GM18870 (cell line): ENCODE measurements at regions not wholly inside any gene's neighbourhood (a gene's known extent, or its start where the extent isn't known, plus 50 kb on each side); places are given as distances from the start of the nearest gene placed in this dataset.

Source experiments
- ATAC-seq: cut with Tn5 transposase; IDR thresholded peaks from one replicate; pipeline ENCODE4 v1.9.1; 2021; ENCODE audit warnings: moderate library complexity; ENCODE audit not compliant: unreplicated experiment

DNA sequence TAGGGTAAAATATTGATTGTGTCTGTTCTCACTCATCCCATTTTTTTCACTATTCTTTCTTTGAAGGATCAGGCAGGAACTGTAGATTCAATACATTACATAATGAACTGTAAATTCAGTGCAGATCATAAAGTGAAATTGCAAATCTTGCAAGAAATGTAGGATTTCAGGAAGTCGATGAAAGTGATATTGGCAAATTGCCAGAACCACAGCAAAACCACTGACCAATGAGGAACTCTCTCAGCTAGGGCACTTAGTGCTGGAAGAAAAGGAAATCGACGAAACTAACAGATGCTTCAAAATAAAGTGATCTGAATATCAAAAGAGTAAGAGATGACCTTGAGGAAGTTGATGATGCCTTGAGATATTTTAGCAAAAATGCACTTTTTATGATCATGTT is 157.6 kb downstream of the AACS start:
- ATAC-seq = no peak

DNA sequence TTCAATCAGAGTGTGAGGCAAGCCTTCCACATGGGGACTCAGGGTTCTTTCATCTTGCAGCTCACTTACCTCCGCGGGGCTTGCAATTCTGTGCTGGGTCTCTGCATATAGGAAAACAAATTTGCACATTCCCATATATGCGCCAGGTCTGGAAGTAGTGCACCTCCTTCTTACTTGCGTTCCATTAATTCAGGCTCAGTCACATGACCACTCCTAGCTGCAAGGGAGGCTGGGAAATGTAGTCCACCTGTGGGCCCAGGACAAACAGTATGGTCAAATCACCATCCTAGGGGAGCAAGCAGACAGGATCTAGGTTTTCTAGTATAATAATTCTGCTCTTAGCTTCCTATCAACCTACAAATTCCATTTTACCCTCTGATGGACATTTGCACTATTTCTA is 160.4 kb downstream of the AACS start:
- ATAC-seq = no peak

- no peak for ATAC-seq
These were observed 163.5 kb downstream of the AACS start for GRCh38 chr12:125228519-125229260.

- ATAC-seq = no peak
These were observed 164.8 kb downstream of the AACS start for GRCh38 chr12:125229878-125230530.

- no peak for ATAC-seq
These were observed 168.1 kb downstream of the AACS start for GRCh38 chr12:125233319-125233718.

DNA sequence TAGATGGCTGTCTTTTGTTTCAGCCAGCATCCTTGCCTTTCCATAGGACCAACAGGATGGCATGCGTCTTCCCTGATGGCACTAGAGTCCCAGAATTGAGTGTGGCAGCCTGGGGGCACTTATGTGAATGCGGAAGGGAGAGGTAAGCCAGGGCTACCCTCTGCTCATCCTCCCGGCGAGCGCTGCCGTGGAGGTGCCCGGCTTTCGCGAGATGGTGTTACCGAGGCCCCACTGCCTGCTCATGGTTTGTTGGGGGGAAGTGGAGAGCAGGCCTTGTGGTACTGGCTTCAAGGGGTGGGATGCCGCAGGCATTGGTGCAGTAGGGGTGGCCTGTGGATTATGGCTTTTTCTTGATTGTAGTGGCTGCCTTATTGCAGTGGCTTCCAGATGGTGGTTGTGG is 174.3 kb downstream of the AACS start:
- no peak for ATAC-seq

- ATAC-seq = no peak
These were observed 175.5 kb downstream of the AACS start for GRCh38 chr12:125240717-125241116.

GRCh38 chr12:125243811-125244210 is 178.6 kb downstream of the AACS start:
- no peak for ATAC-seq

DNA sequence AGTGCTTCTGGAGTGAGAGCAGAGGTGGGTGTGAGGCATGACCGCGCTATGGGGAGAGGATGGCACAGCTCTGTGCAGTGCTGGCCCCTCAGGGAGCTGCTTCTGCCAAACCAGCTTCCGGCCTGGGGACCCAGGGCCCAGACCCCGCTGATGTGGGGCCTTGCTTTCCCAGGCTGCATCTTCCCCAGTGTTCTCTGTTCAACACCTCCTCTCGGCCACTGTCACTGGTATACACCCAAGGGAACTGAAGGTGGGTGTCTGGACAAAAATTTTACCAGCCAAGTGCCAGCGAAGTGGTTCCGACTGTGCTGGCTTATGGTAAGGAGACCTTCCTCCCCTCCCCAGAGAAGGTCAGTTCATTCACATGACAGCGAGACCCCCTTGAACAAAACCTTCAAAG is 179.1 kb downstream of the AACS start:
- ATAC-seq = no peak

DNA sequence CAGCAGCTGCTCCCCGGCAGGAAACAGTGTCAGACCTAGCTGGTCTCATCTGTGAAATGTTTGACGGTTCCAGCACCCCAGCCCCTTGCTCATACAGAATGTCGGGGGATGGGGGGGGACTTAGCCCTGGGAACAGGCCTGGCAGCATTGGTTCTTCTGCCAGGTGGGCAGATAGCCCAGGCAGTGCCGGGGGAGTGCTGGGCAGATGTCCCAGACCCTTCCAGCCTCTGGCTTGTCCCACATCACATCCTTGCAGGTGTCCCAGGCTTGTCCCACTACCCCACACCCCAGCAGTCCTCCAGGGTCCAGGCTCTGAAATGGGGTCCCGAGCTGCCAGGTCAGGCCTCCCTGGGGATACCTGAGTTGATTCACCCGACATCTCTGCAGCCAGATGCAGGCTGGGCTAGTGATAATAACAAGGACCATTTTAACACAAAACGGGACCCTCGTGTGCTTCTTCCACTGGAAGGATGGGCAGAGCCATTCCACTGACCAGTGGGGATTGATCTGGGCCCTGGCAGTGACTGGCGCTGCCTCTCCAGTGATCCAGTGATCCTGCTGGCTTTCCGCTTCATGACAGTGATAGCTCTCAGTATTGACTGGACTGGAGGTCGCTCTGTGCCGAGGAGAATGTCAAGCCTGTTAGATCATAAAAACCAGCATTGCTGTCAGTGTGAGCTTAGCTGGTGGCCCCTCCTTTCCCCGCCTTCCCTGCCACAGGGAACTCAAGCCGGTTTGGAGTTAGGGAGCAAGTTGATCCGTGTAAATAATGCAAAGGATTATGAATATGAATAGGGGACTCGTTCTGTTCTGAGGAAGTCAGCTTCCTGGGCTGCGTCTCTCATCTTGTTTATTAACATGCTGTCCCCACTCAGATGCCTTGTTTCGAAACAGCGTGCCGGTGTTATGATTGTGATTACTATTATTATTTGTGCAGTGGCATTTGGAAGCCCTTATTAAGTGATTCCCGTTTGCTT is 180.6 kb downstream of the AACS start:
- no peak for ATAC-seq

- ATAC-seq = no peak
These were observed 182.2 kb downstream of the AACS start for GRCh38 chr12:125247477-125247876.

GRCh38 chr12:125249066-125249824 is 184.0 kb downstream of the AACS start:
- no peak for ATAC-seq

DNA sequence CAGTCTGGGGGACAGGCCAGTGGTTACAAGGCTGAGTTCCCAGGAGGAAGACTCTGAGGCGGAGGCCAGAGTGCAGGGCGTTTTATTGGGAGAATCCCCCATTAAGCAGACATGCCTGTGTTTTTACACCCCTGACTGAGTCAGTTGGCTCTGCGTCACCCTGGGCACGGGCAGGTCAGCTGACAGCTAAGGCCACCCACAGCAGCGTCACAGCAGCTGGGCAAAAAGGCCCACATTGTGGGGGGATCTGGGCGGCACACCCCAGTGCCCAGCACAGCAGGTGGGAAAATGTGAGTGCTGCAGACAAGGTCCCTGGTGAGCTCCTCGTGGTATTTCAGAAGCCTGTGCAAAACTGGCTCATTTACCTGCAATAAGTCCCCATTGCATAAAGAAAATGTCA is 184.7 kb downstream of the AACS start:
- ATAC-seq = no peak

- ATAC-seq = no peak
These were observed 189.0 kb downstream of the AACS start for GRCh38 chr12:125254236-125254635.

DNA sequence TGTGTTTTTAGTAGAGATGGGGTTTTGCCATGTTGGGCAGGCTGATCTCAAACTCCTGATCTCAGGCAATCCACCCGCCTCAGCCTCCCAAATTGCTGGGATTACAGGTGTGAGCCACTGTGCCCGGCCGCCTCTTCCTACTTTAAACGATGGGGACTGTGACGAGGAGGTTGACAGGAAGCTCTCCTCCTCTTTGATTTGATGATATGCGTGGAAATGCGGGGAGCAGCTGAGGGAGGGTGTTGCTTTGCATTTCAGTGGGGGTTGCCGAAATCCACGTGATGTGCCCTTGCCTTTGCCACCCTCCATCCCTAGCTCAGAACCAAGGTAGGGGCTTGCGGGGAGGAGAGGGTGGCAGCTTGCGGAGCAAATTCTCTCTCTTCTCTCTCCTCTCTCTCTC is 189.6 kb downstream of the AACS start:
- ATAC-seq = no peak

DNA sequence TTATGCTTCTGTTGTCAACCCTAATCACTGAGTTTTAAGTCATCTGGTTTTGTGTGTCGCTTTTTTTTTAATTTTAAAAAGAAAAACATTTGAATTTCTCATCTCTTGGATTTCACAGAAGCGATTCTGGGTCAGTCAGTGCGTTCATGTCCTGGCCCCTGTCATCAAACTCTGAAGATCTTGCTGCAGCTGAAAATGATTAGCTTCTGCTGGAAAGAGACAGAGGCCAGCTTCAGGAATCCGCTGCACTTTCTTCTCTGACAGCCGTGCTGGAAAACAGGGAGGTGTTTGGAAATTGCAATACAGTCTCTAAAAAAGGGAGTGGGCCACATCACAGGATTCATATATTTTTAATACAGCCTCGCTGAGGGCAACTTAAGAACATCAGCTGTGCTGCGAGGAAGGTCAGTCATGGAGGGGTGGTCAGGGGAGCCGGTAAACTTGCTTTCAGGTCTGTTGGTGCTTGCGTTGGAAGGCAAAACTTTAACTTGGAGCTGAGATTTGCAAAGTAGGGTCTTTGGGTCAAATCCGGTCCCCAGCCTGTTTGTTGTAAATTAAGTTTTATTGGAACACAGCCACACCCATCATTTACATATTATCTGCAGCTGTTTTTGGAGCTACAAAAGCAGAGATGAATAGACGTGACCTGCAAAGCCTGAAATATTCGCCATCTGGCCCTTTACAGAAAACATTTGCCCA is 190.8 kb downstream of the AACS start:
- no peak for ATAC-seq

GRCh38 chr12:125256634-125256936 is 191.3 kb downstream of the AACS start:
- ATAC-seq = no peak

- no peak for ATAC-seq
These were observed 194.1 kb downstream of the AACS start for GRCh38 chr12:125259178-125259867.

DNA sequence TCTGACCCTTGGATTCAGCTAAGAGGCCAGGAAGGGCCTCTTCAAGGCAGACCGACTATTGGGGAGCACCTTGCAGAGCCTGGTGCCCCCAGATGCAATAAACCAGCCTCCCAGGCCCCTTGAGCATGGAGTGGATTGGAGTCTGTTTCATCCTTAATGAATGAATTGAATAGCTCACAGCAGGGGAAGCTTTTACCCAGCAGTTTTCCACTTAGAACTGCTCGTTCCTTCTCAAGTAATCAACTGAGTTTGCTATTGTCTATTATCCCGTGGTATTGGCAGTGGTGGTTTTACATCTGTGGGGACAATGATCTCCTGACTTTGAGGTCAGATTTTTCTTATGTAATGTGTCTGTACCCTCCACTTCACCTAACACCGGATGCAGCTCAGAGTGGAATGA is 197.6 kb downstream of the AACS start:
- no peak for ATAC-seq

DNA sequence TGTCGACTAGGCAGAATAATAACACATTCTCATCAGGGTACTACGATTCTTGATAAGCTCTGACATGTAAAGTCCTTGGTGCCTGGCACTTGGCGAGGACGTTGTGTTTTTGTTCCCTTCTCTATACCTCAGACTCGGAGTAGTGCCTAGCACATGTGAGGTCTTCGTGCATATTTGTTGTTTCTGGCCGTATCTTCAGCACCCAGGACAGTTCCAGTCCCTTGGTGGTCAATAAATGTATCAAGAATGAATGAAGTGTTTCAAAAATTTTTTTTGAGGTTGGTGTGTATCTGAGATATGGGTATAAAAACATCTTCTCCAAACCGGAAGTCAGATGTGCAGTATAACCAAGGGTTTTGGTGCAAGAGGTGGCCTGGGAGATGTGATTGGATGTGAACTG is 198.2 kb downstream of the AACS start:
- ATAC-seq = no peak
